Stimulated activated CD8-positive, alpha-beta memory T cell treated with anti-CD3 and anti-CD28 coated beads, Interleukin-4, amount 100 ng/mL, for 24 hours (primary cell): ENCODE measurements at regions not wholly inside any gene's neighbourhood (a gene's known extent, or its start where the extent isn't known, plus 50 kb on each side); places are given as distances from the start of the nearest gene placed in this dataset.
A peak's percentile ranks its signal among the peaks of the same experiment; 100 is the strongest.

Experiments
- DNase-seq: peaks from one replicate; pipeline ENCODE4 v3.0.0-alpha.2; 2020; ENCODE audit warnings: low read depth

DNA sequence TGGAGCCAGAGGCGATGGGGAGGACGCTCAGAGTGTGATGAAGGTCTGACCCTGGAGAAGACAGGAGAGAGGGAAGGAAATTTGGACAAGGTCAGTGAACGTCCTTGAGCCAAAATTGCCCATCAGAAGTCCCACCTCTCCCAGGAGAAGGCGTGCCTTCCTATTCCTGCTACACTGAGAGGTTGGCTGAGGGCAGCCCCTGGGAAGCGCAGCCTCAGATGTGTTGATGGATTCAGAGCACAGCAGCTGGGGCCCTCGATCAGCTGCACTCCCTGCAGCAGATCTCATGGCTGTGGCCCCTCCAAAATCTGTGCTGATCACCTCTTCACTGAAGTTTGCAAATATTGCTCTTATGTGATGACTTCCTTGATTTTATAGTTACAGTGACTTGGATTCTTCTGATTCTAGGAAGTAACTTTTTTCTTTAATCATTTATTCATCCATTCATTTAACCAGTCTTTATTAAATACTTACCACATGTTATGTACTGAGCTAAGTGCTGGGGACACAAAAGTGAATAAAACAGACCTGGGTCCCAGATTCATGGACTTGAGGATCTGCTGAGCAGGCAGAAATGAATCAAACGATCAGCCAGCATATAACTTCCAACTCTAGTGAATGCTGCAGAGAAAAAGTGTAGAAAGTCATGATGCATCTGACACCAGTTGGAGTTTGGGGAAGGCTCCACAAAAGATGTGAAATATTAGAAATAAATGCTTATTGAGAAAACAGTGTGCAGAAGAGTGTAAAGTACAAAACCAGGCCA lies 69.6 kb upstream of the ARMC2 start:
- no peak for DNase-seq

DNA sequence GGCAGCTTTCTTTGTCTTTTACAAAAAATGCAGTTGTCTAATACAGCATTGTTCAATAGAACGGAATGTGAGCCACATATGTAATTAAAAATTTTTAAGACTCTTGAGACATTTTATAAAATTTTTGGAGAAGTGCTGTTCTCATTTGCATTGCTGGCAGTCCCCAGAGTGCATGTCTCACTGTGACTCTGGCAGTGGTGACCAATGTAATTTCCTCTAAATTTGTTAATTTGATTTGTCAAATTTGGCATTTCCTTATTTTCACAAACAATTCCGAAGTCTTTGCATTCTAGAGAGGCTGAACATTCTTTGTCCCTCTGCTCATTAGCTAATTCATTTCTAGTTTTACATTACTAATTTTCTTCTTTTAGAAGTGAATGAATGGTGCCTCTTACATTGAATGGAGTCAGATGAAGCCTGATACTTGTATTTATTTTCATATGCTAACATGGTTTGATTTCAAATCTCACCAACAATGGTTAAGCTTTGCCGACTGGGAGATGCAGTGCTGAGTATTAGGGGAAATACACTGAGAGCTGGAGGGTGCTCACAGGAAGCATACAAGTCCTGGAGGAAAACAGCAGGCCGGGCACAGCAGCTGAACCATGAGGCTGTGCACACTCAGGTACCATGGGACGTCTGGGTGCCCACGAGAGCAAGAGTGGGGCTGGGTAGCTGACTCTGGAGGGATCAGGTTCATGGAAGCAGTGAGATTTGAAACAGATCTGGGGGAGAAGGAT lies 68.5 kb upstream of the ARMC2 start:
- no peak for DNase-seq

DNA sequence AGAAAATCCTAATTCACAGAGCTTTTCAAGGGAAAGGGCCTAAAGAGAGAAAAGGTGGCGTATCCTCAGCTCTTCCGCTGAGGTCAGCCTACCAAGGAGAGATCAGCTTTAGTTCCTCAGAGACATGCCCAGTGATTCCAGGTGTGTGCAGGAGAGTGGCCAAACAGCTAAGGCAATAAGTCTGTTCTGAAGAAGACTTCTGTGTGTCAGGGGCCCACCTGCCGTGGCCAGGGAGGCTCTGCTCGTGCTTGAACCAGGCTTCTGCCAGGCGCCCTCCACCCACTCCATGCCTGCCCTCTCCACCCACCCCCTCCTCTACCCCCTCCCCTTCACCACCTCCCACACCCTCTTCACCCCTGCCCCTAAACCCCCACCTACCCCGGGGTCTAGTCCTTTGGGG lies 67.4 kb upstream of the ARMC2 start:
- no peak for DNase-seq

DNA sequence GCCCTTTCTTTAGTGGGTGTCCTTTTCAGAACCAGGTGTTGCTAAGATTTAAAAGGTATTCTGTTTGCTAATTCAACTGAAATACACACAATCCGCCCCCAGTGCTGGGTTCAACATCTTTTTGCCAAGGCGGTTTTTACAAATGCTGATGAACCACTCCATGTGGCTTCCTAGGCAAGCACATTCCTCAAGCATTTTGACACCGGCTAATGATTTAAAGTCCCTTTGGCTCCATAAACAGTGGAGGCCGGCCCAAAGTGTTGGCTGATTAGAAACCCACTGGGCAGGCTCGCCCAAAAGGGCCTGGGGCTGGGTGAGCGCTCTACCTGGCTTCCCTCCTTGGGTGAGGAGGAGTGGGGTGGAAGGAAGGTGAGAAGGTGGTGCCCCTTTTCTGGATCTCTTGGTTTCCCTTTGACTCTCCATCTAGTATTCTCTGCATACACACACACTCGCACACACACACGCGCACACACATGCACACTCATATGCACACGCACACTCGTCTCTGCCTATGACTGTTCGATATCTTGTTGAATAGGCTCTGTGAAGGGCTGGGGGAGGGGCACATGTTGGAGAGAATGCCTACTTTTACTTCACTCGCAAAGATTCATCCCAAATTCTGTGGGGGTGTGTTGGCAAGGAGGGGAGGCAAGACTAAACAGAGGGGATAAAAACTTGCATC lies 66.7 kb upstream of the ARMC2 start:
- DNase-seq: no peak

DNA sequence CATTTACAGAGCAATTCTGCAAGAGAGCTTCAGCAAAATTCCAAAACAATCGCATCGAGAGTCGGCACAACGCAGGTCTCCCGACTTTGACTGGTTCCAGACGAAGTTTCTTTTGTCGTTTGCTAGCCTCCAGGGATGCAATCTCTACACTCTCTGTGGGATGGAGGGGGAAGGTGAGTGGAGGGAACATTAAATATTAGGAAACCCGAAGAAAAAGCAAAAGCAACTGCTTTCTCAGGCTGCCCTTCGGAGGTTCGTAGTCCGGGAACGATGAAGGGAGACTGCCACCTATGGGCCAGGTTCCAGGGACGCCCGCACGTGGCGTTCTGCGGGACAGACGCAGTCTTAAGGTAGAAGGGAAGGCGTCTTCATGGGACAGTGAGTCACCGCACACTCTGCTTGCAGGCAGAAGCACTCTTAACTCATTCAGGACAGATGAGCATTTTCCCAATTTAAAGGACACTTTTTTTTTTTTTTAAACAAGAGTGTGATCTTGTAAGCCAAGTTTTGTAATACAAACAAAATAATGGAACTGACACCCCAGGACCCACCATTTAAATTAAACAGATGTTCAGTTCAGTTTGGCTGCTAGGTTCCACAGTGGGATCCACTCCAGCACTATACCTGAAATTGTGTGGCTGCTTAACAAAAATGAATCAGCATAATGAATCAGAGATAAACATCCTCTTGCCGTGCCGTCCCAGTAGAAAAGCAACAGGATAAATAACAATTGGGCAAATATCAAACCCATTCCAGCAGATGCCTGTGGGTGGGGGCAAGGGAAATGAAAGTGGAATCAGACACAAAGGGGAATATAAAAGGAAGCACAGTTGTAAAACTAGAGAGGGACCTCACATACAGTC lies 65.8 kb upstream of the ARMC2 start:
- peak; percentile 63 for DNase-seq

DNA sequence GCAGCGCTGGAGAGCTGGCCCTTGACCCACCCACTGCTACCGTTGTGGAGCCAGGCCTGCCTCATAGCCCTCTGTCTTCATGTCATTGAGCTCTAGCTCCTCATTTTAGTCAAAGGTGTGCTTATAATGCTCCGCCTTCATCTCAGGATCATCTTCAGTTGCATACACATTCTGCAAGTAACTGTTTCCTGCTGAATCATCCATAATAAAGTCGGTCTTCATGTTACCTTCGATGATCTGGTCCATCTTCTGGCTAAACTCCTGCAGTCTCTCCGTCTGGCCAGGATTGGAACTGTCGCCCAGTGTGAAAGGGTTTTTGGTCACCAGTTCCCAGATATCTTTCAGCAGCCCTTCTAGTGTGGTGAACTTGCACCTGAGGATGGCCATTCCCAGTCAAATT lies 62.6 kb upstream of the ARMC2 start:
- no peak for DNase-seq

DNA sequence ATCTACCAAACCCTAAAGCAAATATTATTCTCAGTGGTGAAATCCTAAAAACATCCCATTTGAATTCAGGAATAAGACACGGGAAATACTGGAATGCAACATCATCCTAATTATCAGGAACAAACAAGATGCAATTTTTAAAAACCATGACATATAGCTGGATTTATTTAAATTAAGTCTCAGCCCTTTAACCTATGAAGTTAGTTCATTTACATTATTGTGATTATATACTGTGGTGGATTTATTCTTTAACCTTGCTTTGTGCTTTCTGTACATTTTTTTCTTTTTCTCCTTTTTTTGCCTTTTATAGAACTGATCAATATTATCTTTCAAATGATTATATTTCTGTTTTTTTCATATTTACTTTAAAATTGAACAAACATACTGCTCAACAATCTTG lies 59.8 kb upstream of the ARMC2 start:
- no peak for DNase-seq

DNA sequence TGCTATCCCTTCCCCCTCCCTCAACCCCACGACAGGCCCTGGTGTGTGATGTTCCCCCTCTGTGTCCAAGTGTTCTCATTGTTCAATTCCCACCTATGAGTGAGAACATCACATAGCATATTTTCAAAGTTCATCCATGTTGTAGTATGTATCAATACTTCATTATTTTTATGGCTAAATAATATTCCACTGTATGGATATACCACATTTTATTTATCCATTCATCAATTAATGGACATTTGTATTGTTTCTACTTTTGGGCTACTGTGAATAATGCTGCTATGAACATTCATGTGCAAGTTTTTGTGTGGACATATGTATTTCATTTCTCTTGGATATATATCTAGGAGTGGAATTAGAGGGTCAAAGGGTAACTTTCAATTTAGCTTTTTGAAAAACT lies 58.7 kb upstream of the ARMC2 start:
- DNase-seq: no peak

DNA sequence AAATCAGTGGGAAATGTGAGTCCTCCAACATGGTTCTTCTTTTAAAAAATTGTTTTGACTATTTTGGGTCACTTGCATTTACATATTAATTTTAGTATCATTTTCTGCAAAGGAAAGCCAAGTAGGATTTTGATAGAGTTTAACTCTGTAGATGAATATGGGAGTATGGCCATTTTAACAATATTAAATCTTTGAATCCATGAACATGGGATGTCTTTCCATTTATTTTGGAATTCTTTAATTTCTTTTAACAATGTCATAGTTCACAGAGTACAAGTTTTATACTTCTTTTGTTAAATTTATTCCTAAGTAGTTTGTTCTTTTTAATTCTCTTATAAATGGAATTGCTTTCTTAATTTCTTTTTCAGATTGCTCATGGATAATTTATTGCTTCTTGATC lies 56.5 kb upstream of the ARMC2 start:
- DNase-seq: no peak

DNA sequence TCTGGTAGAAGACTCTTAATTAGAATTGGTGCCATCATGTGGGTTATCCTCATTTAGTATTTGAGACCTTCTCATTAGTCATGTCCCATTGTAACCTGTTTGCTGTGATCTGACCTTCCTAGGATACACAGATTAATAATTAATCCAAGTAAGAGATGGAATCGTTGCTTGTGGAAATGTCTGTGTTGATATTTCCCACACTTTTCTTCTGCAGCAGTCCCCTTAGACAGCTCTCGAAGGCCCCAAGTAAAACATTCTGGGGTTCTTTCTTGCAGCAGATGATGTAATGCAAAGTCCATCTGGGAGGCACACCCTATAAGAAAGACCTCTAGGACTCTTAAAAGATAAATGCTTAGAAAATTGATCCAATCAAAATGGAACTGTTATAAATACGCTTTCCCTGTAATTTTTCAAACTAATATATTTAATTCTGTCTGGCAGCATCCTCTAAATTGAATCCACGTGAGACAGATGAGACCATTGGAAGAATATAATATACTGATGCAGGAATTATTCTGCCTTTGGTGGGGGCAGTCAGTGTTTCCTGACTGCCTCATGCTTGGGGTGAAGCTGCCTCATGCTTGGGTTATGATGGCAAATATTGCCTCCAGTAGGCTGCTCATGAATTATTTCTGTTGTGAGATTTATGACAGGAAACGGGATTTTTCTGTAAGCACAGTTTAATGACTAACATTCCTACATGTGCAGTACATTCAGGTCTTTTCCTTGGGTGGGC lies 54.5 kb upstream of the ARMC2 start:
- DNase-seq: no peak

DNA sequence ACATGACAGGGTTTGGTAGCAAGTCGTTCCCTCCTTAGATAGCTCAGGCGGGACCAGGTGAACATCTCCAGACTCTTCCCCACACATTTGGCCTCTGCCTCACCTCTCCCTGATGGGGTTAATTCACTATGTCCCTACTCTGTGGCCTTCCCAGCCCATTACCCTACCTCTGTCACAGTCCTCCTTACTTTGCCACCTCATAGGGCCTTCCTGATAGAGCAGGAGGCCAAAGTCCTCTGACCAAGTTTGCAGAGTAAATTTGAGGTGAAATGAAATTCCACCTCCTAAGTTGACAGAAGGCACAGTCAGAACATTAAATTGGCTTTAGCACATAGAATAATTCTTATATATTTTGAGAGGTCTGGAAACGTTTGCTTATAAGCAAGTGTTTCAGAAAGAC lies 53.1 kb upstream of the ARMC2 start:
- DNase-seq: no peak

DNA sequence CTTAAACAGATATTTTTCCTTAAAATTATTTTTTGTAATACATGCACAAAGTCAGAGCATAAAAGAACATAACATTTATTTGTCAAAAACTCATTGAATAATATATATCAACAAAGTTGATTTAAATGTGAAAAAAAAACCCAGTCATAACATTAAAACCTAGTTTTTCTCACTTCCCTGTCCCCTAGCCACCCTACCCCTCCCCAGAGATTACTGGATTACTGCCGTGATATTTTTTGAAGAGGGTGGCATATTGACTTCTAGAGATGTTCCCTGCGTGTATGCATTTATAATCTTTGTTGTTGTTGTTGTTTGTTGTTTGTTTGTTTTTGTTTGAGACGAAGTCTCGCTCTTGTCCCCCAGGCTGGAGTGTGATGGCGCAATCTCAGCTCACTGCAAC lies 52.4 kb upstream of the ARMC2 start:
- no peak for DNase-seq

DNA sequence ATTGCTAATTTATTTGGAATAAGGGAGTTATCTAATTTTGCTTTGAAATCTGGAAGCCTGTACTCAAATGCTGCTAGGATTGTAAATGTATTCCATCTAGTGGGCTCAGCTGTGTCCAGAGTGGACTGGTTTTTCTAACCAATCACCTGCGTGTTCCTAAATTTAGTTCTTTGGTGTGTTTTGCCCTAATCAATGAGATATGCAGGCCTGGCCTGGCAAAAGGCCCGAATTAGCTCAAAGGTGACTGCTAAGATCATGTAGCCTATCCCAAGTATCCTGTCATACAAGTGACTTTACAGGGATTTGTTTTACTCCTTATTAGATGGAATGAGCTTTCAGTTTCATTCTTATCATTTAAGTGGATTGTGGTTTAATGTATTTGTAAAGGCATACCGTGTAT lies 51.3 kb upstream of the ARMC2 start:
- DNase-seq: no peak

DNA sequence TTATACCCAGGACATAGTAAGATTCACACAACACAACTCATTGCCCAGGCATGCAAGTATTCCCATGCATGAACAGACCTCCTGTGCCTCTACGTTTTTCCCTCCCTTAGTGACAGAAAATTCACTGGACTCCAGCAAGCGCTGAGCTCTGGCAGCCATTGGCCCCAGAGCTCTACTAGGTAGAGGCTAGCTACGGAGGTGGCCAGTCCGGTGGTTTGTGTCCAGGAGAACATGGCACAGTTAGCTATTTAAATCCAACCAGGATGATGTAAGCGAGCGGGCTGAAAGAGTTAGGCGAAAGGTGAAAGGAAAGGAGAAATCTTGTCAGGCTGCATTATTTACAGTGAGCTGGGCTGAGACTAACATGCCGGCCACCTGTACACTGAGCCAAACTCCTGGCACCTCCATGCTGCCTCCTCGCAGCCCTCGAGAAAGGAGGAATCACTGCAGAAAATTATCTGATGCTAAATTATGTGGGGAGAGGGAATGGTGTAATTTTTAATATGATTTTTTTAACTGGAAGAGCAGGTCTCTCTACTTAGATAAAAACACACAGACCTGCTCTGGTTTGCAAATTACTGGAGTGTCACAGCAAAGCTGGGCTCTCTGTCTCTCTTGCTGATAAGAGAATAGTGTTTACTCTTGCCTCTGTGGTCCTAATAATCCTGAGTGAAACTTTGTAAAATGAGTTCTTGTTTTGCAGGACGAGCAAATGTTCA lies 50.1 kb upstream of the ARMC2 start:
- DNase-seq: no peak
